WI38 (cell line): ENCODE measurements at regions not wholly inside any gene's neighbourhood (a gene's known extent, or its start where the extent isn't known, plus 50 kb on each side); places are given as distances from the start of the nearest gene placed in this dataset.

Experiments
- H3K4me3 ChIP-seq: 2 replicates; pipeline ENCODE4 v1.5.1; 2011; ENCODE audit warnings: low read depth, mild to moderate bottlenecking, control low read depth, low read length
- CTCF ChIP-seq: IDR thresholded peaks from 2 replicates; pipeline ENCODE4 v1.5.1; 2012; ENCODE audit warnings: low read depth, mild to moderate bottlenecking, control low read depth, low read length

- no peak overlapping the region for H3K4me3 ChIP-seq
- TF ChIP-seq CTCF, result no peak
Observed at GRCh38 chr22:49582181-49582580, 245.5 kb downstream of the BRD1 start.

GRCh38 chr22:49580024-49580423 lies 247.6 kb downstream of the BRD1 start:
- TF ChIP-seq CTCF, result no peak
- no peak overlapping the region for H3K4me3 ChIP-seq

- TF ChIP-seq CTCF, result no peak
- H3K4me3 ChIP-seq, result no peak overlapping the region
Observed at GRCh38 chr22:49577168-49578060, 250.3 kb downstream of the BRD1 start.

GRCh38 chr22:49576241-49577141 lies 251.2 kb downstream of the BRD1 start:
- H3K4me3 ChIP-seq, result no peak overlapping the region
- no peak for TF ChIP-seq CTCF

GRCh38 chr22:49575703-49576081 lies 252.0 kb downstream of the BRD1 start:
- no peak for TF ChIP-seq CTCF
- no peak overlapping the region for H3K4me3 ChIP-seq

GRCh38 chr22:49574881-49575702 lies 252.6 kb downstream of the BRD1 start:
- TF ChIP-seq CTCF, result no peak

More at GRCh38 chr22:49574881-49575702, 252.6 kb downstream of the BRD1 start:
- no peak overlapping the region for H3K4me3 ChIP-seq
